Hypothalamus (tissue), 51 donors: ENCODE measurements at regions not wholly inside any gene's neighbourhood (a gene's known extent, or its start where the extent isn't known, plus 50 kb on each side); places are given as distances from the start of the nearest gene placed in this dataset.
"Not testable (repeated sequence)": the region's sequence is repeated elsewhere in the genome, so short reads cannot be mapped to it uniquely, and the experiment has no call there.

Source experiments
- DNase-seq, 51 donors: peaks; one replicate each; lab custom pipeline; 2025; lab: John Stamatoyannopoulos, UW

GRCh38 chr4:130037866-130038265 is 941.9 kb downstream of the C4orf33 start:
- not testable (repeated sequence) for DNase-seq

GRCh38 chr4:130038540-130038939 is 942.6 kb downstream of the C4orf33 start:
- DNase-seq = not testable (repeated sequence)

GRCh38 chr4:130043732-130044160 is 947.8 kb downstream of the C4orf33 start:
- DNase-seq = no peak

GRCh38 chr4:130044788-130045531 is 949.0 kb downstream of the C4orf33 start:
- no peak for DNase-seq

GRCh38 chr4:130053723-130054122 is 957.8 kb downstream of the C4orf33 start:
- DNase-seq = no peak

- DNase-seq = no peak
Observed at GRCh38 chr4:130054908-130055307, 959.0 kb downstream of the C4orf33 start.

- no peak for DNase-seq
Observed at GRCh38 chr4:130056286-130056685, 960.3 kb downstream of the C4orf33 start.

- DNase-seq = no peak
Observed at GRCh38 chr4:130064471-130064870, 968.5 kb downstream of the C4orf33 start.

- DNase-seq = no peak
Observed at GRCh38 chr4:130067419-130067818, 971.5 kb downstream of the C4orf33 start.

- no peak for DNase-seq
Observed at GRCh38 chr4:130068072-130068471, 972.1 kb downstream of the C4orf33 start.

- DNase-seq = no peak
Observed at GRCh38 chr4:130071746-130072145, 975.8 kb downstream of the C4orf33 start.

GRCh38 chr4:130073145-130073790 is 977.3 kb downstream of the C4orf33 start:
- no peak for DNase-seq

GRCh38 chr4:130074096-130074495 is 978.1 kb downstream of the C4orf33 start:
- DNase-seq = no peak

GRCh38 chr4:130077275-130077674 is 981.3 kb downstream of the C4orf33 start:
- no peak for DNase-seq

GRCh38 chr4:130079027-130079426 is 983.1 kb downstream of the C4orf33 start:
- not testable (repeated sequence) for DNase-seq

- DNase-seq = peak in 6 of 51 donors; percentile 0 to 3 (median 2)
Observed at GRCh38 chr4:130080872-130081451, 985.0 kb downstream of the C4orf33 start.

- no peak for DNase-seq
Observed at GRCh38 chr4:130090427-130090826, 994.5 kb downstream of the C4orf33 start.

- DNase-seq = no peak
Observed at GRCh38 chr4:130092187-130093015, 996.4 kb downstream of the C4orf33 start.

GRCh38 chr4:130099105-130099504 is 1003.2 kb downstream of the C4orf33 start:
- DNase-seq = peak in 1 of 51 donors; percentile 3

GRCh38 chr4:130110189-130110588 is 1014.2 kb downstream of the C4orf33 start:
- DNase-seq = no peak

GRCh38 chr4:130110770-130111169 is 1014.8 kb downstream of the C4orf33 start:
- DNase-seq = peak in 1 of 51 donors; percentile 4
